ENCODE measurements at regions not wholly inside any gene's neighbourhood (a gene's known extent, or its start where the extent isn't known, plus 50 kb on each side); places are given as distances from the start of the nearest gene placed in this dataset.

GRCh38 chr15:97009031-97009431 is 678.5 kb downstream of the NR2F2 start:
- H3K9me3 ChIP-seq = no peaks in the 10 kb centered on the region
- no peaks in the 10 kb centered on the region for H3K27me3 ChIP-seq
- no peaks in the 10 kb centered on the region for H3K4me1 ChIP-seq
- no peaks in the 10 kb centered on the region for H3K36me3 ChIP-seq
- intact Hi-C loops (cut with DNase I) = no loop called here
- DNase-seq (ENCODE audit: low spot score in 2 of 2) = no peak
- H3K4me3 ChIP-seq = no peak overlapping the region
- H3K27ac ChIP-seq = no peak overlapping the region
- no peak for TF ChIP-seq CTCF (IDR thresholded peaks at IDR 0.05)

- H3K9me3 ChIP-seq = no peaks in the 10 kb centered on the region
- no peaks in the 10 kb centered on the region for H3K27me3 ChIP-seq
- no peak overlapping the region for H3K4me3 ChIP-seq
- intact Hi-C loops (cut with DNase I) = no loop called here
- TF ChIP-seq CTCF (IDR thresholded peaks at IDR 0.05) = no peak
- H3K36me3 ChIP-seq = no peaks in the 10 kb centered on the region
- H3K4me1 ChIP-seq = no peaks in the 10 kb centered on the region
- DNase-seq (ENCODE audit: low spot score in 2 of 2) = no peak
- no peak overlapping the region for H3K27ac ChIP-seq
Observed at GRCh38 chr15:97012986-97013385, 682.5 kb downstream of the NR2F2 start.

- no peaks in the 10 kb centered on the region for H3K27me3 ChIP-seq
- no peaks in the 10 kb centered on the region for H3K9me3 ChIP-seq
- intact Hi-C loops (cut with DNase I) = no loop called here
- no peak for DNase-seq (ENCODE audit: low spot score in 2 of 2)
- no peaks in the 10 kb centered on the region for H3K4me1 ChIP-seq
- no peak overlapping the region for H3K27ac ChIP-seq
- H3K36me3 ChIP-seq = no peaks in the 10 kb centered on the region
- no peak overlapping the region for H3K4me3 ChIP-seq
- no peak for TF ChIP-seq CTCF (IDR thresholded peaks at IDR 0.05)
Observed at GRCh38 chr15:97013491-97013890, 683.0 kb downstream of the NR2F2 start.

GRCh38 chr15:97014001-97014400 is 683.5 kb downstream of the NR2F2 start:
- Histone ChIP-seq H3K27ac (no peak overlapping the region), H3K27me3 (no peaks in the 10 kb centered on the region), H3K36me3 (no peaks in the 10 kb centered on the region), H3K4me1 (no peaks in the 10 kb centered on the region), H3K9me3 (no peaks in the 10 kb centered on the region), H3K4me3 (no peak overlapping the region)
- intact Hi-C loops (cut with DNase I) = no loop called here
- no peak for DNase-seq (ENCODE audit: low spot score in 2 of 2)
- TF ChIP-seq CTCF (IDR thresholded peaks at IDR 0.05) = no peak

GRCh38 chr15:97023488-97023844 is 693.0 kb downstream of the NR2F2 start:
- DNase-seq (ENCODE audit: low spot score in 2 of 2) = no peak
- no peaks in the 10 kb centered on the region for H3K36me3 ChIP-seq
- H3K27me3 ChIP-seq = no peaks in the 10 kb centered on the region
- no peaks in the 10 kb centered on the region for H3K4me1 ChIP-seq
- intact Hi-C loops (cut with DNase I) = no loop called here
- TF ChIP-seq CTCF (IDR thresholded peaks at IDR 0.05) = no peak
- no peak overlapping the region for H3K27ac ChIP-seq
- H3K9me3 ChIP-seq = no peaks in the 10 kb centered on the region
- no peak overlapping the region for H3K4me3 ChIP-seq

- intact Hi-C loops (cut with DNase I) = no loop called here
- TF ChIP-seq CTCF (IDR thresholded peaks at IDR 0.05) = no peak
Observed at GRCh38 chr15:97026781-97027180, 696.3 kb downstream of the NR2F2 start.

More at GRCh38 chr15:97026781-97027180, 696.3 kb downstream of the NR2F2 start:
- H3K27ac ChIP-seq = no peak overlapping the region
- no peaks in the 10 kb centered on the region for H3K4me1 ChIP-seq
- H3K4me3 ChIP-seq = no peak overlapping the region
- H3K27me3 ChIP-seq = no peaks in the 10 kb centered on the region
- no peak for DNase-seq (ENCODE audit: low spot score in 2 of 2)
- peaks cover 0 to 9% of the 10 kb centered on the region in 2 donors for H3K9me3 ChIP-seq
- H3K36me3 ChIP-seq = no peaks in the 10 kb centered on the region
